ENCODE measurements at regions not wholly inside any gene's neighbourhood (a gene's known extent, or its start where the extent isn't known, plus 50 kb on each side); places are given as distances from the start of the nearest gene placed in this dataset.

GRCh38 chr3:64848127-64848800 is 160.5 kb upstream of the ADAMTS9 start:
- TF ChIP-seq CTCF (IDR thresholded peaks at IDR 0.05; ENCODE audit: low read depth, low read length): no peak
- no peak for DNase-seq (ENCODE audit: extremely low read depth, low read depth)

GRCh38 chr3:64844558-64844957 is 156.8 kb upstream of the ADAMTS9 start:
- no peak for TF ChIP-seq CTCF (IDR thresholded peaks at IDR 0.05; ENCODE audit: low read depth, low read length)
- no peak for DNase-seq (ENCODE audit: extremely low read depth, low read depth)

GRCh38 chr3:64837986-64838735 is 150.4 kb upstream of the ADAMTS9 start:
- no peak for DNase-seq (ENCODE audit: extremely low read depth, low read depth)

GRCh38 chr3:64837126-64837738 is 149.4 kb upstream of the ADAMTS9 start:
- no peak for TF ChIP-seq CTCF (IDR thresholded peaks at IDR 0.05; ENCODE audit: low read depth, low read length)
- no peak for DNase-seq (ENCODE audit: extremely low read depth, low read depth)

More at GRCh38 chr3:64837986-64838735, 150.4 kb upstream of the ADAMTS9 start:
- TF ChIP-seq CTCF (IDR thresholded peaks at IDR 0.05; ENCODE audit: low read depth, low read length): no peak

GRCh38 chr3:64836097-64836496 is 148.3 kb upstream of the ADAMTS9 start:
- DNase-seq (ENCODE audit: extremely low read depth, low read depth): no peak
- no peak for TF ChIP-seq CTCF (IDR thresholded peaks at IDR 0.05; ENCODE audit: low read depth, low read length)

GRCh38 chr3:64832098-64832497 is 144.3 kb upstream of the ADAMTS9 start:
- no peak for DNase-seq (ENCODE audit: extremely low read depth, low read depth)
- no peak for TF ChIP-seq CTCF (IDR thresholded peaks at IDR 0.05; ENCODE audit: low read depth, low read length)

- DNase-seq (ENCODE audit: extremely low read depth, low read depth): no peak
- TF ChIP-seq CTCF (IDR thresholded peaks at IDR 0.05; ENCODE audit: low read depth, low read length): no peak
Measured at GRCh38 chr3:64830681-64831080, 142.9 kb upstream of the ADAMTS9 start.

Measured in AG09319 (cell line).